Activated CD4-positive, CD25-positive, alpha-beta regulatory T cell treated with anti-CD3 and anti-CD28 coated beads, Interleukin-2, amount 50 U/mL, for 24 hours (primary cell): ENCODE measurements at regions not wholly inside any gene's neighbourhood (a gene's known extent, or its start where the extent isn't known, plus 50 kb on each side); places are given as distances from the start of the nearest gene placed in this dataset.

Experiments used
- ATAC-seq, 2 donors: fragments of 150-1000 bp; cut with Tn5 transposase; one replicate each; pipeline ENCODE4 v1.10.0; 2021; ENCODE audit warnings: mild to moderate bottlenecking in 1 of 2, moderate library complexity in 1 of 2

- no peak for ATAC-seq
Measured at GRCh38 chr6:43981363-43981990, 145.8 kb downstream of the MRPL14 start.

- no peak for ATAC-seq
Measured at GRCh38 chr6:43980004-43980795, 147.1 kb downstream of the MRPL14 start.

GRCh38 chr6:43979525-43979924, 147.7 kb downstream of the MRPL14 start:
- no peak for ATAC-seq

GRCh38 chr6:43978473-43979346, 148.5 kb downstream of the MRPL14 start:
- no peak for ATAC-seq

- peak; percentile 21 to 62 for ATAC-seq
Measured at GRCh38 chr6:43977404-43978111, 149.7 kb downstream of the MRPL14 start.

GRCh38 chr6:43976706-43977403, 150.4 kb downstream of the MRPL14 start:
- no peak for ATAC-seq

GRCh38 chr6:43974643-43975230, 152.5 kb downstream of the MRPL14 start:
- ATAC-seq: no peak

- no peak for ATAC-seq
Measured at GRCh38 chr6:43973357-43973756, 153.9 kb downstream of the MRPL14 start.

- no peak for ATAC-seq
Measured at GRCh38 chr6:43972913-43973300, 154.3 kb downstream of the MRPL14 start.

- ATAC-seq: no peak
Measured at GRCh38 chr6:43972179-43972912, 154.9 kb downstream of the MRPL14 start.

- no peak for ATAC-seq
Measured at GRCh38 chr6:43971776-43972126, 155.5 kb downstream of the MRPL14 start.

GRCh38 chr6:43970913-43971775, 156.1 kb downstream of the MRPL14 start:
- ATAC-seq: no peak

GRCh38 chr6:43970068-43970912, 157.0 kb downstream of the MRPL14 start:
- no peak for ATAC-seq

GRCh38 chr6:43969158-43969981, 157.9 kb downstream of the MRPL14 start:
- no peak for ATAC-seq

GRCh38 chr6:43968110-43968965, 158.9 kb downstream of the MRPL14 start:
- ATAC-seq: no peak

- no peak for ATAC-seq
Measured at GRCh38 chr6:43967719-43968091, 159.5 kb downstream of the MRPL14 start.
